Keratinocyte (primary cell): ENCODE measurements at regions not wholly inside any gene's neighbourhood (a gene's known extent, or its start where the extent isn't known, plus 50 kb on each side); places are given as distances from the start of the nearest gene placed in this dataset.
"Not testable (repeated sequence)": the region's sequence is repeated elsewhere in the genome, so short reads cannot be mapped to it uniquely, and the experiment has no call there.

Experiments used
- CTCF ChIP-seq, 3 experiments: IDR thresholded peaks in 1 of 3; conservative IDR thresholded peaks in 1 of 3; optimal IDR thresholded peaks in 1 of 3; 2 replicates in 2 of 3; 3 replicates in 1 of 3; pipeline versions ENCODE3 to v1.5.1; 2011; ENCODE audit warnings: low read length in 3 of 3, mild to moderate bottlenecking in 3 of 3, moderate library complexity in 2 of 3, control low read depth in 1 of 3, inconsistent platforms in 1 of 3; ENCODE audit not compliant: insufficient read depth in 2 of 3; ENCODE audit errors: extremely low read depth in 1 of 3
- EZH2 ChIP-seq: IDR thresholded peaks from one replicate; pipeline ENCODE4 v1.6.1; 2012; ENCODE audit warnings: inconsistent platforms, mild to moderate bottlenecking, low read length, moderate library complexity

- not testable (repeated sequence) for TF ChIP-seq CTCF (optimal IDR thresholded peaks at IDR 0.05 in 1 of 3, IDR thresholded peaks at IDR 0.05 in 1 of 3, conservative IDR thresholded peaks at IDR 0.05 in 1 of 3; ENCODE audit: extremely low read depth in 1 of 3, insufficient read depth in 2 of 3, low read length in 3 of 3); EZH2
Measured at GRCh38 chr16:29291329-29292271, 114.9 kb downstream of the NPIPB11 start.
